H1 (cell line): ENCODE measurements at regions not wholly inside any gene's neighbourhood (a gene's known extent, or its start where the extent isn't known, plus 50 kb on each side); places are given as distances from the start of the nearest gene placed in this dataset.

Source experiments
- CTCF ChIA-PET: fragments of 300-600 bp; sonication (Branson Sonifier 250); formaldehyde crosslinking; loops from one replicate; lab custom pipeline; 2021; ENCODE audit not compliant: partially characterized antibody; lab: Charles Lee
- POLR2A ChIA-PET: fragments of 300-600 bp; sonication (Branson Sonifier 250); formaldehyde crosslinking; loops from one replicate; lab custom pipeline; 2021; ENCODE audit warnings: inconsistent platforms; ENCODE audit not compliant: partially characterized antibody; lab: Charles Lee
- DNase-seq, 2 experiments: peaks; one replicate each; pipeline versions ENCODE4 v3.0.0 to v3.0.0-alpha.2; 2010 to 2022; ENCODE audit warnings: low spot score in 2 of 2, low read depth in 1 of 2, mixed read lengths in 1 of 2
- FAIRE-seq: peaks from 2 replicates; lab custom pipeline; 2011; peaks lifted over from hg19 to GRCh38; lab: Jason Lieb, UNC
- H2AFZ ChIP-seq: 2 replicates; pipeline ENCODE4 v1.8.1; 2012; ENCODE audit warnings: low read length, inconsistent platforms
- H2AK5ac ChIP-seq: 2 replicates; pipeline ENCODE4 v1.6.1; 2013; ENCODE audit warnings: low read depth, low read length
- H2BK120ac ChIP-seq: replicated peaks from 2 replicates; pipeline ENCODE3; 2013; ENCODE audit warnings: low read depth, low read length, inconsistent platforms
- H2BK12ac ChIP-seq: 2 replicates; pipeline ENCODE4 v1.6.1; 2013; ENCODE audit warnings: low read depth, low read length
- H2BK15ac ChIP-seq: 2 replicates; pipeline ENCODE4 v1.6.1; 2013; ENCODE audit warnings: low read length
- H2BK20ac ChIP-seq: 2 replicates; pipeline ENCODE4 v1.6.1; 2013; ENCODE audit warnings: low read length
- H2BK5ac ChIP-seq: 2 replicates; pipeline ENCODE4 v1.6.1; 2013; ENCODE audit warnings: low read depth, low read length
- H3K14ac ChIP-seq: 2 replicates; pipeline ENCODE4 v1.6.1; 2013; ENCODE audit warnings: inconsistent platforms; ENCODE audit not compliant: insufficient read length
- H3K18ac ChIP-seq: 2 replicates; pipeline ENCODE4 v1.6.1; 2013; ENCODE audit warnings: low read length; ENCODE audit errors: extremely low read depth
- H3K23ac ChIP-seq: 2 replicates; pipeline ENCODE4 v1.6.1; 2013; ENCODE audit warnings: inconsistent platforms; ENCODE audit not compliant: insufficient read length
- H3K23me2 ChIP-seq: 2 replicates; pipeline ENCODE4 v1.6.1; 2013; ENCODE audit warnings: low read depth, low read length
- H3K27ac ChIP-seq: 2 replicates; pipeline ENCODE4 v1.6.1; 2011; ENCODE audit warnings: low read depth, low read length, inconsistent platforms
- H3K27me3 ChIP-seq, 4 experiments: replicated peaks in 1 of 4; 1 replicate in 1 of 4; 2 replicates in 3 of 4; pipeline versions ENCODE4 v1.6.1 to v1.8.1; 2011 to 2013; ENCODE audit warnings: low read length in 3 of 4, mild to moderate bottlenecking in 3 of 4, inconsistent platforms in 2 of 4, mixed read lengths in 2 of 4, moderate library complexity in 1 of 4; ENCODE audit not compliant: control insufficient read depth in 3 of 4, insufficient read depth in 3 of 4; ENCODE audit errors: extremely low read depth in 1 of 4
- H3K36me3 ChIP-seq, 4 experiments: 2 replicates each; pipeline versions ENCODE4 v1.6.1 to v1.8.1; 2011 to 2013; ENCODE audit warnings: mild to moderate bottlenecking in 4 of 4, low read length in 3 of 4, moderate library complexity in 2 of 4, control low read depth in 1 of 4, inconsistent platforms in 1 of 4; ENCODE audit not compliant: insufficient read depth in 4 of 4, control insufficient read depth in 2 of 4
- H3K4ac ChIP-seq: replicated peaks from 2 replicates; pipeline ENCODE3; 2013; ENCODE audit warnings: low read length, low read depth, mixed read lengths, inconsistent platforms; ENCODE audit not compliant: insufficient read length
- H3K4me1 ChIP-seq, 4 experiments: replicated peaks in 1 of 4; 1 replicate in 1 of 4; 2 replicates in 3 of 4; pipeline versions ENCODE4 v1.6.1 to v1.8.1; 2011 to 2013; ENCODE audit warnings: low read length in 3 of 4, inconsistent platforms in 2 of 4, mixed read lengths in 1 of 4; ENCODE audit not compliant: insufficient read depth in 4 of 4, control insufficient read depth in 3 of 4
- H3K4me2 ChIP-seq, 2 experiments: 2 replicates each; pipeline versions ENCODE4 v1.6.1 to v1.8.1; 2011 to 2013; ENCODE audit warnings: low read depth in 2 of 2, low read length in 2 of 2, control low read depth in 1 of 2, inconsistent platforms in 1 of 2, mild to moderate bottlenecking in 1 of 2; ENCODE audit not compliant: insufficient read depth in 1 of 2
- H3K4me3 ChIP-seq, 4 experiments: fragments of 200-600, 300-600 bp in 1 of 4; sonication (generic), shearing (Covaris generic), sonication (Bioruptor Twin) in 1 of 4; 2 replicates each; pipeline versions ENCODE4 v1.5.1 to v1.8.1; 2011 to 2016; ENCODE audit warnings: low read length in 4 of 4, low read depth in 3 of 4, control low read depth in 2 of 4, inconsistent platforms in 2 of 4, mild to moderate bottlenecking in 2 of 4, mixed read lengths in 1 of 4, moderate library complexity in 1 of 4; ENCODE audit not compliant: insufficient read depth in 2 of 4; ENCODE audit errors: extremely low read depth in 1 of 4
- H3K56ac ChIP-seq: replicated peaks from 2 replicates; pipeline ENCODE3; 2013; ENCODE audit warnings: low read depth, mild to moderate bottlenecking, mixed read lengths, low read length, inconsistent platforms; ENCODE audit not compliant: insufficient read length
- H3K79me1 ChIP-seq: 2 replicates; pipeline ENCODE4 v1.6.1; 2013; ENCODE audit warnings: low read depth, low read length, control low read depth
- H3K79me2 ChIP-seq, 2 experiments: 2 replicates each; pipeline versions ENCODE4 v1.6.1 to v1.8.1; 2012 to 2013; ENCODE audit warnings: low read length in 2 of 2, mild to moderate bottlenecking in 2 of 2, inconsistent platforms in 1 of 2; ENCODE audit not compliant: insufficient read depth in 2 of 2, control insufficient read depth in 1 of 2
- H3K9ac ChIP-seq, 4 experiments: replicated peaks in 1 of 4; 1 replicate in 1 of 4; 2 replicates in 3 of 4; pipeline versions ENCODE4 v1.6.1 to v1.8.1; 2011 to 2013; ENCODE audit warnings: low read depth in 3 of 4, low read length in 3 of 4, control low read depth in 2 of 4, mild to moderate bottlenecking in 2 of 4, moderate library complexity in 2 of 4, inconsistent platforms in 1 of 4; ENCODE audit errors: extremely low read depth in 1 of 4
- H3K9me3 ChIP-seq, 2 experiments: 2 replicates each; pipeline versions ENCODE4 v1.6.1 to v1.8.1; 2012 to 2013; ENCODE audit warnings: mild to moderate bottlenecking in 2 of 2, moderate library complexity in 2 of 2, control low read depth in 1 of 2, inconsistent platforms in 1 of 2, low read depth in 1 of 2, low read length in 1 of 2, mixed read lengths in 1 of 2; ENCODE audit not compliant: insufficient read depth in 2 of 2
- H4K20me1 ChIP-seq, 2 experiments: replicated peaks in 1 of 2; 2 replicates each; pipeline versions ENCODE3 to v1.8.1; 2011 to 2013; ENCODE audit warnings: inconsistent platforms in 2 of 2, low read length in 2 of 2, mild to moderate bottlenecking in 1 of 2; ENCODE audit not compliant: insufficient read depth in 2 of 2, control insufficient read depth in 1 of 2
- H4K5ac ChIP-seq: 2 replicates; pipeline ENCODE4 v1.6.1; 2013; ENCODE audit warnings: low read length, low read depth, mixed read lengths, inconsistent platforms; ENCODE audit not compliant: insufficient read length
- H4K8ac ChIP-seq: 2 replicates; pipeline ENCODE4 v1.8.0; 2013; ENCODE audit warnings: mild to moderate bottlenecking, moderate library complexity, low read length, inconsistent platforms; ENCODE audit not compliant: insufficient read depth; ENCODE audit errors: extremely low read depth
- H4K91ac ChIP-seq: replicated peaks from 2 replicates; pipeline ENCODE3; 2013; ENCODE audit warnings: low read length, mixed read lengths, inconsistent platforms; ENCODE audit not compliant: insufficient read length
- CHD1 ChIP-seq: IDR thresholded peaks from 2 replicates; pipeline ENCODE4 v1.6.1; 2012; ENCODE audit warnings: low read depth, low read length, improper control_type of control experiment
- CTBP2 ChIP-seq: IDR thresholded peaks from 2 replicates; pipeline ENCODE4 v1.7.0; 2011; ENCODE audit warnings: borderline replicate concordance, mild to moderate bottlenecking, moderate library complexity, mixed read lengths, low read length; ENCODE audit not compliant: insufficient read depth, insufficient read length
- EZH2 ChIP-seq: fragments of 200-600 bp; sonication (generic); IDR thresholded peaks from 2 replicates; pipeline ENCODE4 v1.7.1; 2012; ENCODE audit warnings: low read depth, mild to moderate bottlenecking, moderate library complexity, low read length, inconsistent platforms; ENCODE audit not compliant: severe bottlenecking
- HDAC6 ChIP-seq: IDR thresholded peaks from one replicate; pipeline ENCODE4 v1.7.1; 2012; ENCODE audit warnings: low read depth, mild to moderate bottlenecking, inconsistent platforms, low read length, moderate library complexity
- RXRA ChIP-seq: IDR thresholded peaks from 2 replicates; pipeline ENCODE4 v1.6.1; 2011; ENCODE audit warnings: low read depth, mild to moderate bottlenecking, low read length, moderate library complexity; ENCODE audit not compliant: insufficient read depth
- SIN3A ChIP-seq, 2 experiments: IDR thresholded peaks in 1 of 2; conservative IDR thresholded peaks in 1 of 2; 2 replicates each; pipeline ENCODE4 v1.6.1; 2011 to 2012; ENCODE audit warnings: low read length in 2 of 2, improper control_type of control experiment in 1 of 2, low read depth in 1 of 2, mild to moderate bottlenecking in 1 of 2
- SUZ12 ChIP-seq: fragments of 200-600 bp; sonication (generic); IDR thresholded peaks from 2 replicates; pipeline ENCODE4 v1.6.1; 2012; ENCODE audit warnings: mild to moderate bottlenecking, inconsistent platforms, low read length, moderate library complexity, mixed read lengths
- TBP ChIP-seq: IDR thresholded peaks from 2 replicates; pipeline ENCODE4 v1.6.1; 2011; ENCODE audit warnings: low read depth, low read length, improper control_type of control experiment
- WGBS, 2 experiments: shearing (Covaris generic) in 1 of 2; methylation state at CpG; one replicate each; pipeline versions ENCODE4 v1.1.6 to v1.1.7; 2013 to 2015; ENCODE audit warnings: low lambda C conversion rate in 2 of 2, mixed read lengths in 2 of 2, inconsistent platforms in 1 of 2, low coverage in 1 of 2, missing lambda C conversion rate in 1 of 2; ENCODE audit not compliant: insufficient replicate concordance in 2 of 2, insufficient coverage in 1 of 2, insufficient read length in 1 of 2; ENCODE audit errors: extremely low coverage in 1 of 2, missing lambda C conversion rate in 1 of 2; 5-methylcytosine and 5-hydroxymethylcytosine counted together
- TF ChIP-seq, protein P1 (sequence below): IDR thresholded peaks from 2 replicates; pipeline ENCODE4 v1.6.1; 2012; ENCODE audit warnings: inconsistent platforms

DNA sequence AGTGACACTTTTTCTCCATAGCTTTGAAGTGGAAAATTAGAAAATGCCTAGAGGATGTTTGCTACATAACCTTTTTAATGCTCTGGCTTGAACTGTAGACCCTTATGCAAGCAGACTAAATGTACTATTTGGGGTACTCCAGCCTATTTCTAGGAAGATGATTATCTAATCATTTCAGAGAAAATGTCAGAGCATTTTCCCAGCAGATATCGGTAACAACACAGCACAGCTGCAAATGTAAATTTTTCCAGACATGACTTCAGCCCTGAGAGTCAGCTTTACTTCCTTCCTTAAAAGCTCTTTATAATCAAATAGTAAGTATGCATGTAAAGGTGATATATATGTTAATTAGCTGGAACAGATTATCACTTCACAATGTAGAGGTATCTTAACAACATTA is 1647.1 kb downstream of the SUCLG1 start:
- no peaks in the 10 kb centered on the region for H3K4me1 ChIP-seq
- no peaks in the 10 kb centered on the region for H3K9me3 ChIP-seq
- no peak overlapping the region for H3K4me3 ChIP-seq
- POLR2A ChIA-PET, result no interaction called here
- no peaks in the 10 kb centered on the region for H3K23me2 ChIP-seq
- H3K4me2 ChIP-seq, result no peak overlapping the region
- FAIRE-seq (no peak), DNase-seq (no peak)
- no peak overlapping the region for H3K56ac ChIP-seq
- H4K20me1 ChIP-seq, result no peaks in the 10 kb centered on the region
- no peak overlapping the region for H2BK12ac ChIP-seq
- H2BK120ac ChIP-seq, result no peak overlapping the region
- TF ChIP-seq HDAC6, result no peak
- no peak for TF ChIP-seq SUZ12
- TF ChIP-seq RXRA, result no peak
- TF ChIP-seq, protein P1, sequence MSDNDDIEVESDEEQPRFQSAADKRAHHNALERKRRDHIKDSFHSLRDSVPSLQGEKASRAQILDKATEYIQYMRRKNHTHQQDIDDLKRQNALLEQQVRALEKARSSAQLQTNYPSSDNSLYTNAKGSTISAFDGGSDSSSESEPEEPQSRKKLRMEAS, result no peak
- no peak for TF ChIP-seq TBP
- no peak for TF ChIP-seq EZH2
- no peak for TF ChIP-seq SIN3A (conservative IDR thresholded peaks at IDR 0.05 in 1 of 2, IDR thresholded peaks at IDR 0.05 in 1 of 2; ENCODE audit: low read depth in 1 of 2, low read length in 2 of 2)
- TF ChIP-seq CHD1, result no peak
- no peak for TF ChIP-seq CTBP2
- no peak overlapping the region for H4K8ac ChIP-seq
- H3K14ac ChIP-seq, result no peak overlapping the region
- no peak overlapping the region for H3K9ac ChIP-seq
- no peak overlapping the region for H2BK15ac ChIP-seq
- no peak overlapping the region for H3K4ac ChIP-seq
- H3K27ac ChIP-seq, result no peak overlapping the region
- H3K79me1 ChIP-seq, result no peaks in the 10 kb centered on the region
- H2AK5ac ChIP-seq, result no peak overlapping the region
- no peaks in the 10 kb centered on the region for H3K36me3 ChIP-seq
- H2AFZ ChIP-seq, result no peak overlapping the region
- CTCF ChIA-PET, result no interaction called here
- no peak overlapping the region for H2BK5ac ChIP-seq
- no peak overlapping the region for H4K91ac ChIP-seq
- H4K5ac ChIP-seq, result no peak overlapping the region
- no peak overlapping the region for H3K18ac ChIP-seq
- H3K79me2 ChIP-seq, result no peaks in the 10 kb centered on the region
- H3K27me3 ChIP-seq, result no peaks in the 10 kb centered on the region
- no peak overlapping the region for H3K23ac ChIP-seq
- H2BK20ac ChIP-seq, result no peak overlapping the region
- 95% methylated on average over 1 of the region's 1 CpG; no CpG with 5 or more reads in 1 of the 2 experiments for WGBS, 2 experiments
